Activated T-helper 1 cell treated with Interleukin-2 at 50 U/mL for 16 hours (primary cell): ENCODE measurements at regions not wholly inside any gene's neighbourhood (a gene's known extent, or its start where the extent isn't known, plus 50 kb on each side); places are given as distances from the start of the nearest gene placed in this dataset.
"Not testable (repeated sequence)": the region's sequence is repeated elsewhere in the genome, so short reads cannot be mapped to it uniquely, and the experiment has no call there.

Experiments
- DNase-seq: peaks from one replicate; pipeline ENCODE4 v3.0.0-alpha.2; 2020; ENCODE audit warnings: low read depth

DNA sequence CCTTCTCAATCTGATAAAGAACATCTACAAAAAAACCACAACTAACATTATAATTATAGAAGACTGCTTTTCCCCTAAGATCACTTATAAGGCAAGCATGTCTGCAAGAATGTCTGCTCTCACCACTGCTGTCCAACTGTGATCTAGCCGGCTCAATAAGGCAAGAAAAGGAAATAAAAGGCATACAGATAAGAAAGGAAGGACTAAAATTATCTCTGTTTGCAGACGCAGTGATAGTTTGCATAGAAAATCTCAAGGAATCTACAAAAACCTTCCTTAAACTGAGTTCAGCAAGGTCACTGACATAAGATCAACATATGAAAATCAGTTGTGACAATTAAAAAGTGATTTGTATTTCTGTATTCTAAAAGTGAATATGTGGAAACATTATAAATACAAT is 138.0 kb upstream of the EGLN3 start:
- DNase-seq: no peak

DNA sequence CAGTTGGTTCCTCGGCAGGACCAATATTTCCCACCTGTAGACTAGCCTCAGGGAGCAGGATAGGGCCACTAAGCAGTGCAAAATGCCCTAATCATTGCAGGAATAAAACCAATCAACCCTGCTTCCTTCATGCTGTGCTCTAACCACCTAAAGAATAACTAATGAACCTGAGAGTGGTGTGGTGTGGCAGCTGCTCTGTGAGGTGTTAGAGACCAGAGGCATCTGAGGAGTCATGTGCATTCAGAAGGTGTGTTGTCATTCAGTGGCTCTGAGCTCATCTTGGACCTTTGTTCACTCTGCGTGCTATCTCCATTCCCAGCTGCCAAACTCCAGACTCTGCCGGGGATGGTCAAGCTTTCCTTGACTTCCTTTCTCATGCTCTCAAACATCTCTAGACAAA is 136.7 kb upstream of the EGLN3 start:
- no peak for DNase-seq

DNA sequence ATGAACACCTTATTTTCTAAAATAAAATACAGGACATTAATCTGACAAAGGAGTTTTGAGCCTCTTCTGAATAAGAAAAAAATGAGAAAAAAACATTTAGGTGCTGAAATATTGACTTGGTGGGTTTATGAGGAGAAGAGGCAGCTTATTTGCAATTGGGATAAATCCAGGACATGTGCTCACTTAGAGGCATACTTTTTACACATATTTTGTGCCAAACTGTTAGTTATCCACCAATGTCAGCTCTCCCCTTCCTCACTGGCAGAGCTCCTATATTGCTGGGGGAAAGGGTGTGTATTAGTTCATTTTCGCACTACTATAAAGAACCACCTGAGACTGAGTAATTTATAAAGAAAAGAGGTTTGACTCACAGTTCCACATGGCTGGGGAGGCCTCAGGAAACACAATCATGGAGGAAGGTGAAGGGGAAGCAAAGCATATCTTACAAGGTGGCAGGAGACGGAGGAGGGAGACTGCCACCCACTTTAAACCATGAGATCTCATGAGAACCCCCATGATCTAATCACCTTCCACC is 135.4 kb upstream of the EGLN3 start:
- DNase-seq: no peak

GRCh38 chr14:34085695-34086094 is 134.8 kb upstream of the EGLN3 start:
- no peak for DNase-seq

- no peak for DNase-seq
These were observed 130.8 kb upstream of the EGLN3 start for GRCh38 chr14:34081576-34082136.

DNA sequence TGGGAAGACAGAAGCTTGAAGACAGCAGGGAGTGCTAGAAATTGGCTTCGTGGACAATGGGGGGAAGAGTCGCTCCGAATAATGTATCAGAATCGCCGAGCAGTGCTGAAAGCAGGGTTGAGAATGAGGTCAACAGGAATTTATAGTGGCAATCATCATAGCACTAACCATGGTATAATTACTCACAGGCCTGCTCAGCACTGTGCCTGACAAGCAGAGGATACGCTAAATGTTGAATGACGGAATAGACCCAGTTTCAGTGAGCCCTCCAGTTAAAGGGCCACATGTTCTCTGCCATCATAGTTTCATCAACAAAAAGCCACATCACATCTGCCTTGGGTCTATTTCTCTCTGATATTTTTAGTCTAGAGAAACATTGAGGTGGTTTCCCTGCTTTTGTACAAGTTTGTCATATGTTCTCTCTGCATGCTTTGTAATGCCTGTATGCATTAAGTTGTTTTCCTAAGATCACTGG is 130.3 kb upstream of the EGLN3 start:
- no peak for DNase-seq

- not testable (repeated sequence) for DNase-seq
These were observed 128.8 kb upstream of the EGLN3 start for GRCh38 chr14:34079643-34080042.

DNA sequence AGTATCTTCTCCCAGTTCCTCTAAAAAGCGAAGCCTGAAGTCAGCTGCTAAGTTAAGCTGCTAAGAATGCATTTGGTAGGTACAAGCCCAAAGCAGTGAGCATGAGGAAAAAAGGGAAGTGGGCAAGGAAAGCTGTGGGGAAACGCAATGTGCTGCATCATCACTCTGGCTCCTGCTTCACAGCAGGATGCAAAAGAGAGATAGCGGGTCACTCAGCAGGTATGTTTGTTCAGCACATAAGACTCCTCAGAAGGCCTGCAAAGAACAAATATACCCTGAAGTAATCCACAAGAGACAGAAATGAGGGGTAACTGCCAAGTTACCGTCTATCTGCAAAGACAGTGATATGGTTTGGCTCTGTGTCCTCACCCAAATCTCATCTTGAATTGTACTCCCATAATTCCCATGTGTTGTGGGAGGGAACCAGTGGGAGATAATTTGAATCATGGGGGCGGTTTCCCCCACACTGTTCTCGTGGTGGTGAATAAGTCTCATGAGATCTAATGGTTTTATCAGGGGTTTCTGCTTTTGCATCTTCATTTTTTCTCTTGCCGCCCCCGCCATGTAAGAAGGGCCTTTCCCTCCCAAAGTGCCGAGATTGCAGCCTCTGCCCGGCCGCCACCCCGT is 127.4 kb upstream of the EGLN3 start:
- DNase-seq: no peak

- no peak for DNase-seq
These were observed 125.0 kb upstream of the EGLN3 start for GRCh38 chr14:34075826-34076225.

DNA sequence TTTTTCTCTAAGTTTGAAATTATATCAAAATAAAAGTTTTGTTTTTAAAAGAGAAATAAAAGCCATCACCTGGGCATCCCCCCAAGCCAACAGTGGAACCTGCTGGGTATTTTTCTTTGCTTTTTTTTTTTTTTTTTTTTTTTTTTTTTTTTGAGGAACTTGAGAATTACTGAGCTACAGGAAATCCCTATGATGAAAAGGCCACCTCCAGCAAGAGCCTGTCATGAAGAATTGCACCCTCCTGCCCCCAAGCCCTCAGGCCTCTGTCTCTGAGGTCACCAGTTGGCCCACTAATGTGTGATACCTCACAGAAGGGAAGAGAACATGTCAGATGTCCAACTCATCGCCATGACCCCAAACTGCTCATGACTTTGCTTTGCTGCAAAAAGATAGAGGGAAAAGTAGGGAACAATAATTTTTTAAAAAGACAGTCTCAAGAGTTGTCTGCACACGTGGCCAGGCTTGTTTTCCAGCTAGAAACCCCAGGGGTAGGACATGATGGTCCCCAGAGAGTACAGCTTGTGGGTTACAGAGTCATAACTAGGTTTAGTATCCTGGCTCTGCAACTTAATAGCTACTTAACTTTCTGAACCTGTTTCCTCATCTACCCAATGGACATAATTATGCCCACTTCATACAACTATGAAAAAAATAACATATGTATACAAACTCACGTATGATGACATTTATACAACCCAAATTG is 124.3 kb upstream of the EGLN3 start:
- DNase-seq: no peak

DNA sequence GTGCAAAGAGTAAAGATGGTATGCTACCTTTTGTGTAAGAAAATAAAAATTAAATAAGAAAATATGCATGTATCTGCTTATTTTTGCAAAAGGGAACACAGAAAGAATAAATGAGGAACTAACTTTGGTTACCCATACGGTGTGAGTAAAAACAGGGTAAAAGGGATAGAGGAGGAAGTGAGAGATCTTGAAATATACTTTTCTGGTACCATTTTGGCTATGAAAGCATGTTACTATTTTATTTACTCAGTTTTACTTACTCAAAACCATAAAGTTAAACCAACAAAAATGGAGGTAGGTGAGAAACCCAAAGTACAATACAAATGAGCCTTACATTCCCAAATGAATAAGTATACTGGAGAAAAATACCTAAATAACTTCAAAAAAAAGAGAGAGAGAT is 122.0 kb upstream of the EGLN3 start:
- no peak for DNase-seq

DNA sequence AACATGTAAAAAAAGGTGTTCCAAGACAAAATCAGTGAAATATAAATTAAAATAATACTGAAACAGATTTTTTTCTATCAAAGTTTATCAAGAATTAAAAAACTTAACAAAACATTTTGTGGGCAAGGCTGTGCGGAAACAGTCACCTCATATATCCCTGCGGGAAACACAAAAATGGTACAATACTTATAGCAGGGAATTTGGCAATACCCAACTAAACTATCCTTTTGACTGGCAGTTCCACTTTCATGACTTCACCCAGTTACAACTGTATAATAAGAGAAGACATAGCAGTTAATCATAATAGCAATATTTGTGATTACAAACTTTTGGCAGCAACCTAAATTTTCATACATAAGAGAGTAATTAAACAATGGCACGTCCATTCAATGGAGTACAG is 121.5 kb upstream of the EGLN3 start:
- no peak for DNase-seq

- DNase-seq: no peak
These were observed 120.1 kb upstream of the EGLN3 start for GRCh38 chr14:34070917-34071407.

DNA sequence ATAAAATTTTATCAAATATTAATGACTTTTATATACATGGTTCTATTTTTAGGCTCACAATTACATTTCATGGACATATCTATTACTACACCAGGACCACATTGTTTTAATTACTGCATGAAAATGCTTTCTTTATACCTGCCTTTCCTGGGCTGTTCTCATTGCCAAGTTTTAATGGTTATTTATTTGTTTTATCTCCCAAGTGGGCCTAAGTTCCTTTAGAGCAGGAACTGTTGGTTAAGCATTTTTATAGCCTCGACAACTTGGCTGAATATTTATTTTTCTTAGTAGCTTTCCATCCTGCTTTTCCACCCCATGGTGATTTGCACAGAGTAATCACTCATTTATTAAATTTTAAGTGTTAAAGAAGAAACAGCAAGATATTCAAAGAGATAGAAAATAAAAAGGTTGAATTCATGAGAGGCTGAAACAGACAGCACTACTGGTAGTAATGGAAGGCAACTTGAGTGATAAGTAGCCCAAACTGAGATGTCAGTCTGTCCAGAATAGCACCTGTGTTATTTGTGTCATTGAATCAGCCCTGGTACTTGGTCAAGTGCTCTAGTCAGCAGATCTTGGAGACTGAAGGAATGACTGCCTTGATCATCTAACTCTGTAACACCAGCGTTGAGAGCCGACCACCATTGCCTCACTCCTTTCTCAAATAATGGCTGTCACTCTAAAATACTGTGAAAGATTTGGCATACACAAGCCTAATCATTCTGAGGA is 119.1 kb upstream of the EGLN3 start:
- no peak for DNase-seq

GRCh38 chr14:34067587-34067986 is 116.7 kb upstream of the EGLN3 start:
- no peak for DNase-seq

DNA sequence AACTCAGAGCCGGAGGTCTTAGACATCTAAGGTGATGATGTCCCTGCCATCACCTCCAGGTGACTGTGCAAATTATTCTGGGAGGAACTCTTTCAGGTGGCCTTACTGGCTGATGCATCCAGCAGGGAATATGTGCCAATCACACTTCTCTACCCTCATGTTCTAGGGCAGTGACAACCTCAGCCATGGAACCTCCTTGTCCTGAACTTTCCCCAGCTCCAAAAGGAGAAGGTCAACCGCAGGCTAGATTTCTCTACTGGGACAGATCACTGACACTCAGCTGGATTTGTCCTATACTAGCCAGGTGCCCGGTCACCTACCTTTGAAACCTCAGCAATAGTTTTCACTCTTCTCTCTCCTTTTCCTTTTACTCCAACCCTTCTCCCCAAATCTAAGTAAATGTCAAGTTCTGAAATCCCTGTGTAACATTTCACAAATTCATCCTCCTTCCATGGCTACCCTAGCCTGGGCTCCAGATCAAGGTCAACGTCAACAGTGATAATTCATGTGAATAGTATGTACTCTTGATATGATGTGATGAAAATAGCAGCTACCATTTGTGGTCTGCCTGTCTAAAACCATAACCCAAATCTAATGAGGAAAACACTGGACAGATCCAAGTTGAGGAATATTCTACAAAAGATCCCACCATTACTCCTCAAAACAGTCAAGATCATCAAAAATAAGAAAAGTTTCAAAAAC is 115.0 kb upstream of the EGLN3 start:
- DNase-seq: no peak

GRCh38 chr14:34065236-34065635 is 114.4 kb upstream of the EGLN3 start:
- DNase-seq: no peak

DNA sequence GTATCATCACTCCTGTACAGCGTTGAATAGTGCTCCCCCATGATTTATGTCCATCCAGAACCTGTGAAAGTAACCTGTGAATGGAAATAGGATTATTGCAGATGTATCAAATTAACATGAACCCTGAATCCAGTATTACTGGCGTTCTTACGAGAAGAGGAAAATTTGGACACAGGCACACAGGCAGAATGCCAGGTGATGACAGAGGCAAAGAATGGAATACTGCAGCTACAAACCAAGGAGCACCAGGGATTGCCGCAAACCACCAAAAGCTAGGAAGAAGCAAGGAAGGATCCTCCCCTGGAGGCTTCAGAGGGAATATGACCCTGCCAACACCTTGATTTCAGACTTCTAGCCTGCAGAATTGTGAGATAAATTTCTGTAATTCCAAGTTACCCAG is 113.5 kb upstream of the EGLN3 start:
- DNase-seq: no peak

- no peak for DNase-seq
These were observed 112.7 kb upstream of the EGLN3 start for GRCh38 chr14:34063470-34064164.

GRCh38 chr14:34063042-34063441 is 112.2 kb upstream of the EGLN3 start:
- DNase-seq: no peak

GRCh38 chr14:34062353-34062973 is 111.6 kb upstream of the EGLN3 start:
- no peak for DNase-seq
